COLO668 (cell line): ENCODE measurements at regions not wholly inside any gene's neighbourhood (a gene's known extent, or its start where the extent isn't known, plus 50 kb on each side); places are given as distances from the start of the nearest gene placed in this dataset.
"Not testable (repeated sequence)": the region's sequence is repeated elsewhere in the genome, so short reads cannot be mapped to it uniquely, and the experiment has no call there.

Source experiments
- DNase-seq: peaks from one replicate; lab custom pipeline; 2025; ENCODE audit not compliant: unreplicated experiment; lab: John Stamatoyannopoulos, UW

DNA sequence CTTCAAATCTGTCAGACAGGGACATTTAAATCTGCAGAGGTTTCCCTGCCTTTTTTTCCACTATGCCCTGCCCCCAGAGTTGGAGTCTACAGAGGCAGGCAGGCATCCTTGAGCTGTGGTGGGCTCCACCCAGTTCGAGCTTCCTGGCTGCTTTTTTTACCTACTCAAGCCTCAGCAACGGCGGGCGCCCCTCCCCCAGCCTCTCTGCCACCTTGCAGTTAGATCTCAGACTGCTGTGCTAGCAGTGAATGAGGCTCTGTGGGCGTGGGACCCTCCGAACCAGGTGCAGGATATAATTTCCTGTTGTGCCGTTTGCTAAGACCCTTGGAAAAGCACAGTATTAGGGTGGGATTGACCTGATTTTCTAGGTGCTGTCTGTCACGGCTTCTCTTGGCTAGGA, 765.2 kb upstream of the NOVA1 start:
- not testable (repeated sequence) for DNase-seq

DNA sequence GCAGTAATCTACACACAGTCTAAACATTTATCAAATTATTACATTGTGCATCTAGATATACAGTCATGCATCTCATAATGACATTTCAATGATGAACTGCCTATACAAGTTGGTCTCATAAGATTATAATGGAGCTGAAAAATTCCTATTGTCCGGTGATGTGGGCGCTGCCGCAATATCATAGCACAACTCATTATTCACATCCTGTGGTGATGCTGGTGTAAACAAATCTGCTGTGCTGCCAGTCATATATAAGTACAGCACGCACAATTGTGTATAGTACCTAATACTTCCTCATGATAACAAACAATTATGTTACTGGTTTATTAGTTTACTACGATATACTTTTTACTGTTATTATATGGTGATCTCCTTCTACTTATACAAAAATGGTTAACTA, 768.8 kb upstream of the NOVA1 start:
- no peak for DNase-seq

DNA sequence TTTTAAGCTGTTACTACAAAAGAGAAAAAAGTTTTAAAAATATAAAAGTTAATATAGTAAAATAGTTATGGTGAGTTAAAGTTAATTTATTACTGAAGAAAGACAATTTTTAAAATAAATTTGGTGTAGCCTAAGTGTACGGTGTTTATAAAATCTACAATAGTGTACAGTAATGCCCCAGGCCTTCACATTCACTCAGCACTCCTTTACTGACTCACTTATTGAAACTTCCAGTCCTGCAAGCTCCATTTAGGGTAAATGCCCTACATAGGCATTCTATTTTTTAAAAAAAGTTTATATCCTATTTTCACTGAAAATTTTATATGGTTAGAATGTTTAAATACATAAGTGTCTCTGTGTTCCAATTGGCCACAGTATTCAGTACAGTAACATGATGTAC, 769.5 kb upstream of the NOVA1 start:
- no peak for DNase-seq

DNA sequence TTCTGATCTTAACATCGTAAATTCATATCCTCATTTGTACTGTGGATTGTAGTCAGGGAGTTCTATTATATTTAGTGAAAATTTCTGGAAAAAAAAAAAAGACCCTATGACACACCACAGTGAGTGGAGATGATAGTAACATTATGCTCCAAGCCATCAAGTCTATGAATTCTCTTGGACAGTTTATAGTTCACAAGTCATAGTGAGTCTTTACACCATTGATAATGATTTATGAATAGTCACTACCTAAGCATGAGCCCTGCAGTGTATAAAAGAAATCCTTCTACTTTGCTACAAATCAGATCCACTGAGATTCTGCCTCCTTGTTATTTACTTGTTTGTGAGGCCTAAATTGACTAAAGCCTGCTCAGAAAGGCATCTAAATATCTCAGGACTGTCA, 772.2 kb upstream of the NOVA1 start:
- no peak for DNase-seq

DNA sequence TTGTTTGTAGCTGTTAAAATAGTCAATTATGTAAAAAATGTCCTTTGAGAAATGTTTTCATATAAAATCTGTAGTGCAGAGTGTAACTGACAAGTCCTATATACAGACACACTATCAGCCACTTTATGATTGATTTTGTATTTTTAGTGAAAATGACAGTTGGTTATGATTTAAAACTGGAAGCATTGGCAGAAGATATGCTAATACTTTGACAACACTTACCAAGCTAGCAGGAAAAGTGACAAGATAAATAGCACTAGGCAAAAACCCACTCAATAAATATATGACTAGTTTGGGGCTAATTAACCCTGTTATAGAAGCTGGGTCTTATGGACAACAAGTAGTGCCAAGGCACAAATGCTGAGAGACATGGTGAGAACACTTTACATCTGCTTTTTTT, 772.9 kb upstream of the NOVA1 start:
- no peak for DNase-seq

DNA sequence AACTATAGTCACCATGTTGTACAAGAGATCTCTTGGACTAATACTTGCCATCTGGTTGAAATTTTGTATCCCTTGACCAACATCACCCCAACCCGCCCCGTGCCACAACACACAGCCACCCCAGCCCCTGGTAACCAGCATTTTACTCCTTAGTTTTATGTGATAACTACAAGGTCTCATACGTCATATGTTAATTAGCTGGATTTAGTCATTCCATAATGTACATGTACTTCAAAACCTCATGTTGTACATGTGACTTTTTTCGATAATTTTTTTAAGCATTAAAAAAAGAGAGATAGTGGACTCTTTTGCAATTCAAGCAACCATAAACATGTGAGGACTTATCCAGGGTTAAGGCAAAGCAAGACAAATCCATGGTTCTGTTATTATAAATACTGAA, 773.4 kb upstream of the NOVA1 start:
- DNase-seq, result no peak

DNA sequence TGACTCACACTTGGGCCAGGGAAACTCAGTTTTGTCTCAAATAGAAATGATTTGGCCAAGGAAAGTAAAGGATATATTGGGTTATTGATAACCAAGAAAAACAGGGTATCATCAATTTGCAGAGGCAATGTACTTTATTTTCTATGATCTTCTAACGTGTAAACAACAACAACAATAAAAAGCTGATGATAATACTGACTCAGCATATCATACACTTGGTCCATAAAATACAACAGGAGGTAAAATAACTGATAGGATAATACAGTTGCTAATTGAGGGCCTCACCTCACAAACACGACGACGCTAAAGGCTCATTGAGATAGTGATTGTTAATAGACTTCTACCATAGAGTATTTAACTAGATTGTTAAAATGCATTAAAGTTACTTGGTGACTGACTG, 774.0 kb upstream of the NOVA1 start:
- no peak for DNase-seq

DNA sequence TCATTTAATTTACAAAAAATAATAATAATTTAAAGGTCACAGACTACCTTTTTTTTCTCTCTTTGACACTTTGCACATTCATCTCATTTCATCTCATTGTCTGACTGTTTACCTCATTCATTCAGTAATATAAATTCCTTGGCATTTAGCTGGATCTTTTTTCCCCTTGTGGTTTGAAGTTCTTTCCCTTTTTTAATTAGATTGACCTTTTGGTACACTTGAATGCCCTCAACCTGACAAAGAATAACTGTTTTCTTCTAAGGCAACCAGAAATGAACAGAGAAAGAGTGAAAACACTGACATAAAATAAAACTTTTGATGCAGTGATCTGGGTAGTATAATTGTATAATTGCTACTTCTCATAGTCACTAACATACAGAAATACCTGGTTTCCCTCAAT, 774.9 kb upstream of the NOVA1 start:
- no peak for DNase-seq

DNA sequence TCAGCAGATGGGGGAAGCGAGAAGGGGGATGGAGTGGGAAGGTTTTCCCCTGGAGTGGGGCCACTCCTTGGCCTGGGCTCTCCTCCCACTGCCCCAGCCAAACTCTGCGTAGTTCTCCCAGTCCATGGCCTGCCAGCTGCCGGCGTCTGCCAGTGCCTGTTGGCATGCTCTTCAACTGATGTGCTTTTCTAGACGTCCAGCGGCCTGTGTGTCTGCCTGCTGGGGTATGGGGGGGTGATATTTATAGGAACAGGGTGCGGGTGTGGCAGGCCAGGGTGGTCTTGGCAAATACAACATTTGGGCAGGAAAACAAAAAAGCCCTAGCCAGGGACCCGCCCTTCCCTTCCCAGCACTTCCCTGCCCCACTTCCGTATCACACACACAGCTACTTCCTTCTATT, 786.3 kb upstream of the NOVA1 start:
- no peak for DNase-seq

DNA sequence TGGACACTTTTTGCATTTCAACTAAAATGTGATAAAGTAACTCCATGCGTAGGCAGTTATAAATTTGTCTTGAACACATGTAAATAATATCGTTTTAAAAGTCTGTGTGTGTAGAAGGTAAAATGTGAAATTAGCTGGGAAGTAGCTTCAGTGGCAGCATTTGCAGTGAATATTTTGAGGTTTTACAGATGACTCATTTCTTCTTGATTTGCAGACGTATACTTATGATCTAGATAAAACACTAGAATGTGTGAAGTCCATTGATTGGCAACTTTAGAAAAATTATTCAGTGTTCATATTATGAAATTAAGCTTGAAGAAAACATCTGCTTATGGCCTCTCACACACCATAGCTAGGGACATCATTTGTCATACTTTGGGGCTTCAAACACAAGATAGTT, 788.6 kb upstream of the NOVA1 start:
- DNase-seq, result no peak

DNA sequence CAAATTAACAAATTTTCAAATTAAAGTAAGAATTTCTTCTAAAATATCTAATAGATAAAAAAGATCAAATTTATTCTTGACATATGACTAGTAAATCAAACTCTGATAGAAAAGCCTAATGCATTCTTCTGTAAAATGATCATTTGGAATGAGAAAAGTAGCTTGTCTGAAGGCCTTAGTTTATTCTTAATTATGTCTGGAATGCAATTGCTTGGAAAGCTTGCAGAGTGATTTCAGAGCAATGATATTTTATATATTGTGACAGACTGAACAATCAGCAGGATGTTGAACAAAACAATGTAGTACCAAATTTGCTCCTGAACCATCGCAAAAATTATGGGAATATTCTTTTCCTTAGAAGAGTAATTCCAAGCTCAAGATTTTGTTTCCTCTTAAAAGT, 789.6 kb upstream of the NOVA1 start:
- DNase-seq, result no peak

DNA sequence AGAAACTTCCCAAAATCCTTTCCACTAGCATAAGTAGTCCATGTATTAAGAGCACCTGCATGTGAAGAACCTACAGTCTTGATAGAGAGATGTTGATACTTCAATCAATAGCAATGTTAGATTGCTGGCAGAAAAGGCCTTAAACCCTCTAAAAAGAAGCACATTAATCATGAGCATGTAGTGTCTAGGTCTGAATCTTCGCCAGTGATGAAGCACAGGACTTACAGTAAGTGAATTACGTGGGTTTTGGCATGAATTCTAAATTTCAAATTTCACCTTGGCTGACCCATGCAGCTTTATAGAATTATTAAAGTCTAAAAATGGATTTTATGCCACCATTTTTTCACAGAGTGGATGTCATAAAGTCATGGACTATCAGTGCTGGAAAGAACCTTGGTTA, 791.6 kb upstream of the NOVA1 start:
- DNase-seq, result no peak

DNA sequence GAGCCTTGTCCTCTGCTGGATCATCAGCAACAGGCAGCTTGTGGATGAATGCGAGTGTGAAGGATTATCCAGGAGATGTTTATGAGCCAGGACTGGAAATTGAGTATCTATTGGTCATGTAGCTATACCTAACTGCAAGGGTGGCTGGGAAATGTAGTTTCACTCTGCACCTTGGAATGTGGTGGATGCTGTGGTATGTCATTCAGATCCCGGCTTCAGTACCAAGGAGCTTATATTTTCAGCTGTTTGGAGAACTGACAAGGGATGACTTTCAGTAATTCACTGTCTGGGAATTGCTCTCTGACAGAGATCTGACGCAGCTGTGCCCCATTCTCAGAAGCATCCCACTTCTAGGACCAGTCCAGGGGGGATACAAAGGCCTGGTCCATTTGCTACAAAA, 792.3 kb upstream of the NOVA1 start:
- no peak for DNase-seq

DNA sequence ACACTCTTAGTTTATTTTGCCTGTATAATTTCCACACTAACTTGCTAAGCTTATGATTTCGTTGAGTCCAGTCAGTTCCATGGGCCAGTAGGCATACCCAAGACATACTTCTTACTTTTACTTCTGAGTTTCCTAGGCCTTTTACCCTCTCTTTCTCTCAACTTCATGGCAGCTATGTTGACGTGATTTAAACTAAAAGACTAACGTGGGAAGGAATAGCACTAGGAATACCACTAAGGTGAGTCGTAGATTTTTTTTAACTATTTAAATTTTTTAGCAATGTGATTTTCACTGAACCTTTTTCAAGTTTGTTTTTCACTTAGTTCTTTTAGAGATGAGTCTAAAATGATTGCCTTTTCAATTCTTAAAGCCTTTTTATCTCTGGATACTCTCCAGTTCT, 793.5 kb upstream of the NOVA1 start:
- DNase-seq, result no peak

DNA sequence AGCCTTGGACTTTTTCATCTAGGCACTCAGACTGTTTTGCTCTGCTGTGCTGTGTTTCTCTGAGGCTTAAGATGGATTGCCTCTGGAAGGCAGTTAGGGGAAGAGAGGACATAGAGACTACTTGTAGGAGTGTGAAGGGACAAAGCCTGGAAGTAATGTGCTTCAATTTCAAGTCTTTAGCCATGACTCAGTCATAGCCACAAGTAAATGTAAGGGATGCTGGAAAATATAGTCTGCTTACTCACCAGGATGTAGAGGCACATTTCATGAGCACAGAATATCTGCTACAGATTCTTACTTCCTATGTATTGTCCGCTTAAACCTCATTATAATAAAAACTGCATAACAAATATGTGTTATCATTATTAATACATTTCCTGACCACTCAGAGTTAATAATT, 794.3 kb upstream of the NOVA1 start:
- no peak for DNase-seq

DNA sequence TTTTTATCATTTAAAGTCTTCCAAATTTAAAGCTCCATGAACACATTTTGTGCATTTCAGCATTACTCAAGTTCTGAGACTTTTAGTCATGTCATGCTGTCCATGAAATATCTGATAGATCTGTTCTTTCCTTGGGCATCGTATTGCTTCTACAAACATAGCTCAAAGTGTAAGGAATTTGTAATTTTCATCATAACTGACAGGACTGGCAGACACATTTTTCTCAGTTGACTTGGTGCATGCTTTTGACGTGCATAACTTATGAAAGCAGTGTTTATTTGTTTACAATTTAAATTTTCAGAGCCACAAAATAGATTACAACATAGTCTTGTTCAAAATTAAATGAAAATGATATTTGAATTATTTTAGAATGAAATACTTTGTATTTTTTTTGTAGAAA, 812.1 kb upstream of the NOVA1 start:
- no peak for DNase-seq

DNA sequence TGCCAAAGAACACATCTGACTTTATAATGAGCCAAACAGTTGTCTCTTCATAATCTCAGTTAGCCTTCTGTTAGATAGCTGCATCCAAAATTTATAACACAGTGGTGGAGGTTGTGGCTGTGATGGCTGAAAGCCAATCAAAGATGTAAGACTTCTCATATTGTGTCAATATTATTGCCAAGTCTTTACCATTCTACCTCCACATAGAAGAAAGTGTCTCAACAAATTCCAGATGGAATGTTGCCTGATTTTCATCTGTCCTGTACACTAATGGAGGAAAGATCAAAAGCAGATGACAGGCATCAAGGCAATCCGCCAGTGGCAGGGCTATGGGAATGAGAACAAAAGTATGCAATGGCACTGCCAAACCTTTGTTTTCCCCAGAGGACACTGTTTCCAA, 813.1 kb upstream of the NOVA1 start:
- DNase-seq, result no peak

DNA sequence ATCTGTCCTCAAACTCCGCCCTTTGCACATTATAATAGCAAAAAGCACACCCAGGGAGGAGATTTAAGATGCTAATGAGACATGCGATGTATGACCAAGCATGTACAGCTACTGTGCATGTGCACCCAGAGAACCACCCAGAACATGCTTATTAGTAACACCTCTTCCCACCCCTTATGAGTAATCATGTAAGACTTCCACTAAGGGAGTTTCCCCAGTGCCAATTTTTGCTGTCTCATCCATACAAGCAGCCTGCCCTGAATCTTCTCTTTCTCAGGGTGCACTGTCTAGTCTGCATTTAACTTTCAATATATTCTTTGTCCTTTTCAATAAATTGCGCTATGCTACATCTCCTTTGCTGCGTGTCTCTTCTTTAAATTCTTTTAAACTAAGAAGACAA, 830.0 kb upstream of the NOVA1 start:
- no peak for DNase-seq

DNA sequence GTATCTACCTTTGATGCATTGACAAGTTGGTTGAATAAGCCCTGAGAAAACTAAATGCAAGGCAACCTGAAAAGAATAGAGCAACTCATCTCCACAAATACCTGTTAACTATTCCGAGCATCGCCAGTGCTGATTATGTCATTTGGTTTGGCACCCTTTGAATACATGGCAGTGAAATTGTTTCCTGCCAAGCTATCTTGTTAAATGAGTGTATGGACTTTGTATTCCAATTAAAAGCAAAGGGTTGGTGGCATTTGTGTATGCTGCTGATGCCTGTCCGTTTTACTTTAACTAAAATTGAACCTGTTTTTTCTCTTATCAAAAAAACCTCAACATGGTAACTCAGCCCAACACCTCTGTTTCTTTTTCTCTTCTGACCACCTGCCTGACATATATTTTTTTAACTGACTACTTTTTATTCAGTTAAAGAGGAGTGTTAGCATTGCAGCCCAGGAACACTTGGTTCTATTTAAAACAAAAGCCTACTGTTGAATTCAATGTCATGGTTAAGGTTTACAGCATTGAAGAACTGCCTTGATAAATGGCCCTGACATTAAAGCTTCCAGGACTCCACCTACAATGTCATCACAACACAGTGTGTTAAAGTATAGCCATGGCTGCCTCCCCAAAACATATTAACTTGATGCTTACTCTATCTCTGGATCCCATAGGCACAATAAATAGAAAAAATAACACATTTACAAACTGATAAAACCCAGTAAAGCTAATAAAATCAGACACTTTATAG, 838.3 kb upstream of the NOVA1 start:
- no peak for DNase-seq

DNA sequence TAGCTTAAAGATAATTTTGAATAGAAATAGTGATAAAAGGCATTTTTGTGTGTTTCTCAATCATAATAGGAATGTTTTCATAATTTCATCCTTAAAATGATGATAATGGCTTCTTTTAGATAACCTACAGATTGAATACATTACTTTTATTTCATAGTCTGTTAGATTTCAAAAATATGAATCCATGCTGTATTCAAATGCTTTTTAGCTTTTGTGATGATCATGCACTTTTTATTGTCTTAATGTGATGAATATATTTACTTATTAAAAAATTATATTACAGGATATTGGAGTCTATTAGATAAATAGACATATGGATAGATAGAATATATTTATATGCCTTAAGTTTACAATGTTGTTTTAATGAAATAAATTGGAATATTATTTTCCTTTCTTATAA, 886.8 kb upstream of the NOVA1 start:
- no peak for DNase-seq

DNA sequence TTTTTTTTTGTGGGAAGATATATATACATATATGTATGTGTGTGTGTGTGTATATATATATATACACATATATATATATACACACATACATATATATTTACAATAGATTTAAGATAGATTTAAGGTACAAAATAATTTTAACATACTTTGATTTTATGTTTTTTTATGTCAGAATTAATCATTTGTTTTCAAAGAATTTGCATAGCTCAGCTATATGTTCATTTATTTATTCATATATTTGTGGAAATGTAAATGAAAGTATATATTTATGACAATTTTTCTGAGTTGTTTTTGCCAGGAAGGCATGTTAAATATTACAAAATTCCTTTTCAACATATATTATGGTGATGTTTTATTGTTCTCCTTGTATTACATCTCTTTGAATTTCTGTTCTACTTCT, 887.4 kb upstream of the NOVA1 start:
- DNase-seq, result no peak

DNA sequence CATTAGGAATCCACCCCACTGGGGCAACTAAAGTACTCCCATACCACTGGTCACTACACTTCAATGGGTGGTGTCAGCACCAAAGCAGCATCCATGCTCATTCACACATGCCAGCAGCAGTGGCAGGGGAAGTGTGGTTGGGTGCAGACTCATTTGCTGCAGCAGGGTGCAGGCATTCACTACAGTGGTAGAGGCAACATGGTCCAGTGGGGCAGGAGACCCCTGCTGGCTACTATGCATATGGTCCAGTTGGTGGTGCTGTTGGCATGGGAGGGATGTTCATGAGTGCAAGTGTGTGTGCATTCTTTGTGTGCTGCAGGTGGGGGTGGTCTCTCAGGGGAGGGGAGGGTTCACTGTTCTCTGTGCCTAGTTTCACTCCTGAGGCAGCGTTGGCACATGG, 908.4 kb upstream of the NOVA1 start:
- DNase-seq, result no peak

DNA sequence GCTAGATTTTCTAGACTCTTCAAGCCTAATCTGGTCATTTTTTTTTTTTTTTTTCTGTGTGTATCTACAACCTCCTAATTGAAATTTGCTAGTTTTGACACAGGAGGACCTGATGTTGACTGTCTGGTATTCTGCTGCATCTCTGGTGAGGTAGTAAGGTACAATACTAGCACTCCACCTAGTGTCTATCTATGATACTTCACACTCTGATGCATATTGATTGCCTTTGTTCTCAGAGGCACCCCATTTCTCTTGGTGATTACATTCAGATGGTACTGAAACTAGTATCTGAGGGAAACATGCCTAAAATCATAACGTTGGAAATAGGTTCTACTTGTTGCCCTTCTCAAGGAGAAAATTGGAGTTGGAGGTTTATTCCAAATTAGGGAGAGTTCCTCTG, 930.5 kb upstream of the NOVA1 start:
- DNase-seq, result no peak

DNA sequence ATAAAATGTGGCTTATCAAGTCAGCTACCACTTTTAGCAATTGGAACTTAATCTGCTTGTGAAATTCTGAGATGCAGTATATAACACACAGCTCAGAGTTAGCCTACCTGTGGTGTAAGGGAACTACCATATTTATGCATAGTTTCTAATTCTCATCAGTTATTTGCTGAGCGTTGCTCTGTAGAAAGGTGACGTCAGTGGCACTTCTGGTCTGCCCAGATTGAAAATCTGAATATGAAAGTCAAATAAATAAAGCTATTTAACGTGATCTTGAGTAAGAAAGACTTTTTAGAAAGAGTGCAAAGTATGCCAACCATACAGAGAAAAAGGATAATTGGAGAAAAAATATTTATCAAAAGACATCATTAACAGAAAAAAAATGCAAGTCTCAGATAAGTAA, 938.9 kb upstream of the NOVA1 start:
- no peak for DNase-seq
